Activated CD4-positive, alpha-beta memory T cell treated with anti-CD3 and anti-CD28 coated beads for 36 hours (primary cell): ENCODE measurements at regions not wholly inside any gene's neighbourhood (a gene's known extent, or its start where the extent isn't known, plus 50 kb on each side); places are given as distances from the start of the nearest gene placed in this dataset.
A peak's percentile ranks its signal among the peaks of the same experiment; 100 is the strongest.
"Not testable (repeated sequence)": the region's sequence is repeated elsewhere in the genome, so short reads cannot be mapped to it uniquely, and the experiment has no call there.

Experiments
- CTCF ChIA-PET: fragments of 350-600 bp; sonication (Branson Sonifier 250); formaldehyde crosslinking; loops from one replicate; lab custom pipeline; 2021; ENCODE audit warnings: antibody characterized with exemption, inconsistent platforms; lab: Charles Lee
- POLR2A ChIA-PET: fragments of 350-600 bp; sonication (Branson Sonifier 250); formaldehyde crosslinking; loops from one replicate; lab custom pipeline; 2021; ENCODE audit warnings: antibody characterized with exemption; lab: Charles Lee
- DNase-seq: peaks from one replicate; pipeline ENCODE4 v3.0.0-alpha.2; 2020
- H3K27ac Mint-ChIP-seq: one replicate; pipeline ENCODE4 v1.8.0; 2021; ENCODE audit warnings: mixed read lengths
- H3K27me3 Mint-ChIP-seq: one replicate; pipeline ENCODE4 v1.8.0; 2021; ENCODE audit warnings: mixed read lengths
- H3K36me3 Mint-ChIP-seq: one replicate; pipeline ENCODE4 v1.8.0; 2021; ENCODE audit warnings: mixed read lengths
- H3K4me1 Mint-ChIP-seq: one replicate; pipeline ENCODE4 v1.8.0; 2021; ENCODE audit warnings: low read depth, mixed read lengths
- H3K4me3 Mint-ChIP-seq: one replicate; pipeline ENCODE4 v1.8.0; 2021; ENCODE audit warnings: mild to moderate bottlenecking, mixed read lengths
- H3K9me3 Mint-ChIP-seq: one replicate; pipeline ENCODE4 v1.8.0; 2021; ENCODE audit warnings: mixed read lengths
- intact Hi-C: fragments of 100-400 bp; cut with micrococcal nuclease; formaldehyde crosslinking; loops from one replicate; pipeline ENCODE4 v1.15.1; 2023

GRCh38 chr7:16086743-16087142, 334.6 kb downstream of the CRPPA start:
- ChIA-PET CTCF (no interaction called here), POLR2A (no interaction called here)
- H3K27me3 Mint-ChIP-seq = no peaks in the 10 kb centered on the region
- no peak overlapping the region for H3K4me3 Mint-ChIP-seq
- DNase-seq = no peak
- intact Hi-C loops = no loop called here
- no peak overlapping the region for H3K27ac Mint-ChIP-seq
- H3K9me3 Mint-ChIP-seq = no peaks in the 10 kb centered on the region
- H3K4me1 Mint-ChIP-seq = no peaks in the 10 kb centered on the region
- H3K36me3 Mint-ChIP-seq = no peaks in the 10 kb centered on the region

- H3K4me3 Mint-ChIP-seq, H3K27ac Mint-ChIP-seq, DNase-seq, CTCF ChIA-PET, H3K9me3 Mint-ChIP-seq, intact Hi-C loops, H3K4me1 Mint-ChIP-seq, H3K27me3 Mint-ChIP-seq, POLR2A ChIA-PET, H3K36me3 Mint-ChIP-seq: not testable (repeated sequence)
Measured at GRCh38 chr7:16085780-16086179, 335.6 kb downstream of the CRPPA start.

- Mint-ChIP-seq H3K4me1 (no peaks in the 10 kb centered on the region), H3K36me3 (no peaks in the 10 kb centered on the region), H3K27me3 (no peaks in the 10 kb centered on the region), H3K4me3 (no peak overlapping the region), H3K9me3 (no peaks in the 10 kb centered on the region), H3K27ac (no peak overlapping the region)
- CTCF ChIA-PET = no interaction called here
- intact Hi-C loops = no loop called here
- POLR2A ChIA-PET = no interaction called here
- no peak for DNase-seq
Measured at GRCh38 chr7:16084875-16085274, 336.5 kb downstream of the CRPPA start.

GRCh38 chr7:16084370-16084769, 337.0 kb downstream of the CRPPA start:
- Mint-ChIP-seq H3K36me3 (no peaks in the 10 kb centered on the region), H3K9me3 (no peaks in the 10 kb centered on the region), H3K27me3 (no peaks in the 10 kb centered on the region), H3K4me1 (no peaks in the 10 kb centered on the region), H3K4me3 (no peak overlapping the region), H3K27ac (no peak overlapping the region)
- DNase-seq = no peak
- POLR2A ChIA-PET = no interaction called here
- intact Hi-C loops = no loop called here
- CTCF ChIA-PET = interaction anchor here (1.2 kb wide), 1 partner anchor 480 kb away, joined by 5 read pairs; no protein-coding TSS in a partner anchor

GRCh38 chr7:16083931-16084330, 337.4 kb downstream of the CRPPA start:
- H3K9me3 Mint-ChIP-seq = no peaks in the 10 kb centered on the region
- DNase-seq = no peak
- no peak overlapping the region for H3K27ac Mint-ChIP-seq
- H3K4me3 Mint-ChIP-seq = no peak overlapping the region
- no peaks in the 10 kb centered on the region for H3K4me1 Mint-ChIP-seq
- ChIA-PET CTCF (interaction anchor here (1.2 kb wide), 1 partner anchor 481 kb away, joined by 5 read pairs; no protein-coding TSS in a partner anchor), POLR2A (no interaction called here)
- H3K27me3 Mint-ChIP-seq = no peaks in the 10 kb centered on the region
- H3K36me3 Mint-ChIP-seq = no peaks in the 10 kb centered on the region
- intact Hi-C loops = no loop called here

GRCh38 chr7:16080131-16080530, 341.2 kb downstream of the CRPPA start:
- Mint-ChIP-seq H3K9me3 (no peaks in the 10 kb centered on the region), H3K4me3 (no peak overlapping the region), H3K36me3 (no peaks in the 10 kb centered on the region), H3K4me1 (no peaks in the 10 kb centered on the region), H3K27ac (no peak overlapping the region), H3K27me3 (no peaks in the 10 kb centered on the region)
- DNase-seq = no peak
- intact Hi-C loops = no loop called here
- ChIA-PET POLR2A (no interaction called here), CTCF (interaction anchor here (0.7 to 1.9 kb wide), 3 partner anchors 484 to 838 kb away, joined by 3 to 6 read pairs (median 3); no protein-coding TSS in a partner anchor)

GRCh38 chr7:16079723-16080122, 341.6 kb downstream of the CRPPA start:
- Mint-ChIP-seq H3K4me1 (no peaks in the 10 kb centered on the region), H3K4me3 (no peak overlapping the region), H3K9me3 (no peaks in the 10 kb centered on the region), H3K27me3 (no peaks in the 10 kb centered on the region), H3K36me3 (no peaks in the 10 kb centered on the region), H3K27ac (no peak overlapping the region)
- CTCF ChIA-PET = interaction anchor here (0.7 to 1.9 kb wide), 3 partner anchors 484 to 838 kb away, joined by 3 to 6 read pairs (median 3); no protein-coding TSS in a partner anchor
- intact Hi-C loops = loop anchor here (5.0 to 10.0 kb wide), 2 partner anchors 345 to 838 kb away; partner anchors contain the start of gene CRPPA
- DNase-seq = no peak
- POLR2A ChIA-PET = no interaction called here

GRCh38 chr7:16078076-16078952, 343.0 kb downstream of the CRPPA start:
- no peaks in the 10 kb centered on the region for H3K36me3 Mint-ChIP-seq
- intact Hi-C loops = loop anchor here (1.0 to 10.0 kb wide), 3 partner anchors 346 to 839 kb away; partner anchors contain the start of gene CRPPA
- H3K9me3 Mint-ChIP-seq = no peaks in the 10 kb centered on the region
- ChIA-PET CTCF (interaction anchor here (1.2 to 2.4 kb wide), 3 partner anchors 11 to 487 kb away, joined by 3 to 37 read pairs (median 4); no protein-coding TSS in a partner anchor), POLR2A (no interaction called here)
- H3K27ac Mint-ChIP-seq = no peak overlapping the region
- no peaks in the 10 kb centered on the region for H3K27me3 Mint-ChIP-seq
- no peaks in the 10 kb centered on the region for H3K4me1 Mint-ChIP-seq
- DNase-seq = no peak
- H3K4me3 Mint-ChIP-seq = no peak overlapping the region

- DNase-seq = peak; percentile 14
- Mint-ChIP-seq H3K9me3 (no peaks in the 10 kb centered on the region), H3K27ac (no peak overlapping the region), H3K4me3 (no peak overlapping the region), H3K4me1 (no peaks in the 10 kb centered on the region), H3K27me3 (peaks cover 2% of the 10 kb centered on the region), H3K36me3 (no peaks in the 10 kb centered on the region)
- intact Hi-C loops = loop anchor here (1.0 to 10.0 kb wide), 4 partner anchors 353 to 1373 kb away; partner anchors contain the start of gene CRPPA
- ChIA-PET CTCF (interaction anchor here (0.7 to 1.2 kb wide), 4 partner anchors 21 to 771 kb away, joined by 3 read pairs; no protein-coding TSS in a partner anchor), POLR2A (no interaction called here)
Measured at GRCh38 chr7:16071246-16071857, 350.0 kb downstream of the CRPPA start.

- POLR2A ChIA-PET = no interaction called here
- intact Hi-C loops = loop anchor here (1.0 to 10.0 kb wide), 4 partner anchors 354 to 1372 kb away; partner anchors contain the start of gene CRPPA
- no peaks in the 10 kb centered on the region for H3K9me3 Mint-ChIP-seq
- DNase-seq = no peak
- H3K36me3 Mint-ChIP-seq = no peaks in the 10 kb centered on the region
- no peaks in the 10 kb centered on the region for H3K4me1 Mint-ChIP-seq
- H3K27me3 Mint-ChIP-seq = peaks cover 2% of the 10 kb centered on the region
- CTCF ChIA-PET = interaction anchor here (0.8 to 1.2 kb wide), 3 partner anchors 21 to 495 kb away, joined by 3 read pairs; no protein-coding TSS in a partner anchor
- H3K4me3 Mint-ChIP-seq = no peak overlapping the region
- H3K27ac Mint-ChIP-seq = no peak overlapping the region
Measured at GRCh38 chr7:16070806-16071205, 350.5 kb downstream of the CRPPA start.

GRCh38 chr7:16069998-16070397, 351.3 kb downstream of the CRPPA start:
- peaks cover 2% of the 10 kb centered on the region for H3K27me3 Mint-ChIP-seq
- H3K4me1 Mint-ChIP-seq = no peaks in the 10 kb centered on the region
- intact Hi-C loops = loop anchor here (2.0 to 10.0 kb wide), 3 partner anchors 355 to 1371 kb away; partner anchors contain the start of gene CRPPA
- H3K36me3 Mint-ChIP-seq = no peaks in the 10 kb centered on the region
- POLR2A ChIA-PET = no interaction called here
- CTCF ChIA-PET = interaction anchor here (0.8 kb wide), 1 partner anchor 496 kb away, joined by 3 read pairs; no protein-coding TSS in a partner anchor
- no peak overlapping the region for H3K27ac Mint-ChIP-seq
- no peak overlapping the region for H3K4me3 Mint-ChIP-seq
- no peaks in the 10 kb centered on the region for H3K9me3 Mint-ChIP-seq
- no peak for DNase-seq

- no peak for DNase-seq
- CTCF ChIA-PET = interaction anchor here (0.7 kb wide), 1 partner anchor 497 kb away, joined by 3 read pairs; no protein-coding TSS in a partner anchor
- H3K36me3 Mint-ChIP-seq = no peaks in the 10 kb centered on the region
- H3K4me1 Mint-ChIP-seq = no peaks in the 10 kb centered on the region
- no peak overlapping the region for H3K27ac Mint-ChIP-seq
- H3K4me3 Mint-ChIP-seq = no peak overlapping the region
- no peaks in the 10 kb centered on the region for H3K9me3 Mint-ChIP-seq
- peaks cover 2% of the 10 kb centered on the region for H3K27me3 Mint-ChIP-seq
- POLR2A ChIA-PET = no interaction called here
- intact Hi-C loops = no loop called here
Measured at GRCh38 chr7:16068183-16068582, 353.2 kb downstream of the CRPPA start.
